Femur (tissue), 1 donor: ENCODE measurements at regions not wholly inside any gene's neighbourhood (a gene's known extent, or its start where the extent isn't known, plus 50 kb on each side); places are given as distances from the start of the nearest gene placed in this dataset.
"Not testable (repeated sequence)": the region's sequence is repeated elsewhere in the genome, so short reads cannot be mapped to it uniquely, and the experiment has no call there.

ENCODE experiments used
- DNase-seq: peaks from one replicate; pipeline ENCODE4 v3.0.0-alpha.2; 2017

GRCh38 chr2:223298329-223298728, 246.3 kb downstream of the KCNE4 start:
- DNase-seq, result not testable (repeated sequence)

DNA sequence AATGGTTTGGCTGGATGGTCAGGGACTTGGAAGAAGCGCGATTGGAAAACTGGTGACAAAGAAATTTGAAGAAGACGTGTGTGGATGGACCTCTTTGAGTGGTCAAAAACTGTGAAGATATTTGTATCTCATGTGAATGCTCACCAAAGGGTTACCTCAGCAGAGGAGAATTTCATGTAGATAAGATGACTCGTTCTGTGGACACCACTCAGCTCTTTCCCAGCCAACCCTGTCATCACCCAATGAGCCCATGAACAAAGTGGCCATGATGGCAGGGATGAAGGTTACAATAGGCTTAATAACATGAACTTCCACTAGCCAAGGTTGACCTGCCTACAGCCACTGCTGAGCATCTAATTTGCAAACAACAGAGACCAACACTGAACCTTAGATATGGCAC, 248.3 kb downstream of the KCNE4 start:
- DNase-seq, result no peak

- no peak for DNase-seq
These were observed 254.4 kb downstream of the KCNE4 start for GRCh38 chr2:223306371-223306770.

GRCh38 chr2:223311889-223312680, 260.1 kb downstream of the KCNE4 start:
- no peak for DNase-seq

GRCh38 chr2:223313101-223313500, 261.1 kb downstream of the KCNE4 start:
- no peak for DNase-seq

DNA sequence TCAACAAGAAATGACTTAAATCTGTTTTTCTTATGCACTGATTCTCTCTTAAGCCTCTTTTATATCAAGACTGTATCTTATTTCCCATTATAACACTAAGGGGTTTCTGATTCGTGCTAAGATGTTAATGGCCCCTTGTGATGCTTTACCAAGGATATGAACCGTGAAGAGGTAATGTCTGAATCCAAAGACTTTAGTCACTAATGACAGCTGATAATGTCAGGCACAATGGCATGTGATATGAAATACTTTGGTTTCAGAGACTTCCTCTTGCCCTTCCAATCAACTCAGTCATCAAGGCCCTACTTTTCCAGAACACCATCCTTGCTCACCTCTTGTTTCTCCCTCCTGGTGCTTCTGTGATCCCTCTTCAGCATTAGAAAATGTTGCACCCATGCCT, 262.8 kb downstream of the KCNE4 start:
- no peak for DNase-seq

GRCh38 chr2:223315813-223316212, 263.8 kb downstream of the KCNE4 start:
- no peak for DNase-seq

DNA sequence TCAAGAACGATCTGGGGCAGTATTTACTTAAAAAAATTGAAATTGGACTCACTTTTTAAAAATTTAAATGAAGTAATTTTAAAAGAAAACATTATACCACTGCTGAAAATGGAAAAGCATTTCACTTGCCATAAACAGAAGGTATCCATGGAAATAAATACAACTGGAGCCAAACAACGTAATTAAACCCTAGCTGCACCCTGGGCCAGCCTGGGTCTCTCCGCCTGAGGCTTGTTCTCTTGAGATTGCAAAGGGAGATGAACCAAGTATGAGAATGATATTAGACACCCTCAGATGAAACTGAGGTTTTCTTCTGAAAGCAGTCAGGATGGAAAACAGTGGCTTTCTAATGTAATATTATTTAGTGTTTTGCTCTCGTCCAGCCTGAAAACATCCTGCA, 264.4 kb downstream of the KCNE4 start:
- DNase-seq, result no peak

DNA sequence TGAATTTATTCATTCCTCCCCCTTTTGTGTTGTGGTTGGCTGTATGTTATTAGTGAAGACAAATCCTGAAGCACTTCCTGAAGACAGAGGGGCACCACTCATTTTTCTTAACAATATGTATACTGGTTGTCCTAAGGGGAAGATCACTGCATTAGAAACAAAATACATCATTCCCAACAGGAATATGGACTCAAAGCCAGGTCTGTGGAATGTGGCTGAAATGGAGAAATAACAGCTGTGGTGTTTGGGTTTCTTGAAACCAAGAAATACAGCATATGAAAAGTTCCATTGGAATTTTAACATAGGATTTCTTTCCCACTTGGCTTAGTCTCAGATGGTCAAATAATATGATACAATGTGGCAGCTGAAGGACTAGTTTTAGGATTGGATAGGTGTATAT, 267.6 kb downstream of the KCNE4 start:
- DNase-seq, result no peak

DNA sequence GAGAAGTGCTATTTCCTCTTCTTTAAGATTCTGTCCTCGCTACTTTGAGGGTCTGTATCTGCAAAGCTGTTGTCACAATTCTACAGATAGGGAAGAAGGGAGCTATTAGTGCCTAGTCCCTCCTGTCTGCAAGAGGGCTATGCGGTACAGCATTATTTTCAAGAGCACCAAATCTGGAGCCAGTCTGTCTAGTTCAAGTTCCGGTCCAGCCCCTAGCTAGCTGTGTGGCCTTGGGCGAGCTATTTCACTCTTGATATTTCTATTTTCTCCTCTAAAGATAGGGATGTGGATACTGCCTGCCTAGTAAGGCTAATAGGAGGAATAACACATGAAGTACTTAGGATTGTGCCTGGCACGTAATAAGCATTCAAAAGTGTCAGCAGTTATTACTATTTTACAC, 272.4 kb downstream of the KCNE4 start:
- no peak for DNase-seq

DNA sequence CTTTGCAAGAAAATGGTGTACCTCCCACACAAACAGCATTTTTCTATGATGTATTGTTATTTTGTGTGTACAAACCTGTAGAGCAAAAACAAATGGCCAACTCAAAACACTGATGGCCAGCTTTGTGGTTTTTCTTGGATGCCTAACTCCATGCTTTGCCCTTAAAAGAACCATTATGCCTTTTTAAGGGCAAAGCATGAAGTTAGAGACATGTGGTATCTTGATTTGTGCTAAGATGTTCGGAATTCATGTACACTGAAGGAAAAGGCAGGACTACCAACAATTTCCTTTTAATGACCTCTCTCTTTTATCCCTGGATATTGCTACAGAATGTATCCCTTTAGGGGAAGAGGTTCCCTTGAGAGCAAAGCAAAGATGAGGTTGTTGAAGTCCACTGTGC, 273.6 kb downstream of the SCG2 start:
- no peak for DNase-seq

DNA sequence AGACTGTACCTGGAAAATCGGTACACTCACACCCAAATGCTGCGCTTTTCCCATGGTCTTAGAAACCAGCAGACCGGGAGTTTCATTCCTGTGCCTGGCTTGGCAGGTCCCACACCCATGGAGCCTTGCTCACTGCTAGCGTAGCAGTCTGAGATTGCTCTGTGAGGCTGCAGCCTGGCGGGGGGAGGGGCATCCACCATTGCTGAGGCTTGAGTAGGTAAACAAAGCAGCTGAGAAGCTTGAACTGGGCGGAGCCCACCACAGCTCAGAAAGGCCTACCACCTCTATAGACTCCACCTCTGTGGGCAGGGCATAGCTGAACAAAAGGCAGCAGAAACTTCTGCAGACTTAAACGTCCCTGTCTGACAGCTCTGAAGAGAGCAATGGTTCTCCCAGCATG, 271.4 kb downstream of the SCG2 start:
- not testable (repeated sequence) for DNase-seq

DNA sequence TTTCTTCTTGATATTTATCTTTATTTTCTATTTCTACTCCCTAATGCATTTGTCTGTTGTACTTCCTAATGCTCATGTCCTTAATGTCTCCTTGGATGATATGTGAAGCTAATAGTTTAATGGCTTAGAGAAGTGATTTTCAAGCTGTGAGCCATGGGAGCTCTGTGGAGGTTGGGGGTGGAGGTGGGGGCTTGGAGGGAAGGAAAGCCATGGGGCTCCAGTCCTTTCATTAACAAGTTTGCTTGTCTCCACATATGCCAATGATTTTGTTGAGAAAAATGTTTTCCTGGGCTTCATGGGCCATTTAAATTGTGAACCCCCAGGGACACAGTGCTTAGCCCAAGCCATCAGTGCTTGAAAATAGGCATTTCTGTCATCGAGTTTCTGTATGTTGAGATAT, 264.1 kb downstream of the SCG2 start:
- DNase-seq, result no peak

DNA sequence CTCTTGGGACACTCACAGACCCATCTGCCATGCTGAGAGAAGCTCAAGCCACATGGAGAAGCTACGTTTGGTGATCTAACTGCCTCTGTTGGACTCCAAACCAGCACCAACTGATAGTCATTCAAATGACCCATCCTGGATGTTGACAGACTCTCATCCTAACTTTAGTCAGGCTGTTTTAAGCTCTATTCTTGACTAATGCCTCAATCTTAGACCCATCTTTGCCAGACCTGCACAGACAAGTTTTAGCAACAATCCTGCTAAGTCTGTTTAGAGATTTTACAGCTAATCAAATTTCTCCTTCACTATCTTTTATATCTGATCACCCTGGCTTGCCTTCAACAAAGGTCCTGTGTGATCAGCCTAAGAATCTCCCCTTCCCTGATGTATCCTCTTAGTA, 245.1 kb downstream of the SCG2 start:
- DNase-seq, result no peak

- DNase-seq, result no peak
These were observed 239.1 kb downstream of the SCG2 start for GRCh38 chr2:223363085-223363484.

GRCh38 chr2:223365158-223365679, 236.9 kb downstream of the SCG2 start:
- no peak for DNase-seq

- DNase-seq, result no peak
These were observed 235.6 kb downstream of the SCG2 start for GRCh38 chr2:223366566-223366965.

GRCh38 chr2:223368481-223368880, 233.7 kb downstream of the SCG2 start:
- no peak for DNase-seq

GRCh38 chr2:223369889-223370288, 232.3 kb downstream of the SCG2 start:
- no peak for DNase-seq

- no peak for DNase-seq
These were observed 218.8 kb downstream of the SCG2 start for GRCh38 chr2:223383315-223383714.

DNA sequence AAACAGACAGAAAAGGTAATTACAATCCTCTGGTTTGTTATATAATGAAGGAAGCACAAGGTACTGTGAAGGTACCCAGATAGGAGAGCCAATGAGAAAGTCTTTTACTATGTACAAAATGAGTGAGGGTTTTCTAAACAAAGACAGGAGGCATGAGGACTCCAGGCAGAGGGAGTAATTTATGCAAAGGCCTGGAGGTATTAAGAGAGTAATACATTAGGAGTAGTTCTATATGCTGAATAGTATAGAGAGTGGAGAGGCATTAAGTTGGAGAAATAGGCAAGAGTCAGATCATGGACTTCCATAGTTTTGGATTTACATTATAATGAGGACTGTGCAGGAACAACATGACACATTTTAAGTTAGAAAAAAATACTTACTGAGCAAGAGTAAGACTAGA, 216.0 kb downstream of the SCG2 start:
- no peak for DNase-seq

DNA sequence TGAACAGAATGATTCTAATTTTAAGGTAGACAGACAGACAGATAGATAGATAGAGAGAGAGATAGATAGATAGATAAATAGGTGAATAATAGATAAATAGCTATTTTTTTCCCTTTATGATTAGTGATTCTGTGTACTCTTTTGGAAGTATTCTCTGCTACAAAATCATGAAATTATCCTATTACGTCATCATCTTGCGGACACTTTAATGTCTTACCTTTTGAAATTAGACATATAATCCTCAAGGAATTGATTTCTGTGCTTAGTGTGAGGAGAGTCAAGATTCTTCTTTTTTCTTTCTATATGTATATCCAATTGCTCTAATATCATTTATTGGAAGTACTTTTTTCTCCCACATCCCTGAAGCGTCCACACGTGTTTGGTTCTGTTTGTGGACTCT, 215.2 kb downstream of the SCG2 start:
- no peak for DNase-seq

DNA sequence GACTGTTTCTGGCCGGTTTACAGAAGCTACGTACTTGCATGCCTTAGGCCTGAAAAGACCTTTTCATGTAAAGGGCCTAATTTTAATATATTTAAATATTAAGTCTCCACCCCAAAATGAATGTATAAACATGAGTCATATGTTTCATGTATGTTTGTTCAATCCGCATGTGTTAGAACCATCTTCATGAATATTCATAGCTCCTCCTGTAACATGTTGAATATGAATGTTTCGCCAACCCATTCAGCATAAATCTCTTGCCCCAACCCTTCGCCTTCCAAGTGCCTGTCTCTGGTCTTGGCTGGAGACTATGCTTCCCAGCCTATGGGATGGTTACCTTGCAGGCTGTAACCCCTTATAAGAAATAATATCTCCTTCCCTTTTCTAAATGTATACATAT, 212.5 kb downstream of the SCG2 start:
- no peak for DNase-seq

GRCh38 chr2:223396993-223397392, 205.2 kb downstream of the SCG2 start:
- DNase-seq, result no peak

DNA sequence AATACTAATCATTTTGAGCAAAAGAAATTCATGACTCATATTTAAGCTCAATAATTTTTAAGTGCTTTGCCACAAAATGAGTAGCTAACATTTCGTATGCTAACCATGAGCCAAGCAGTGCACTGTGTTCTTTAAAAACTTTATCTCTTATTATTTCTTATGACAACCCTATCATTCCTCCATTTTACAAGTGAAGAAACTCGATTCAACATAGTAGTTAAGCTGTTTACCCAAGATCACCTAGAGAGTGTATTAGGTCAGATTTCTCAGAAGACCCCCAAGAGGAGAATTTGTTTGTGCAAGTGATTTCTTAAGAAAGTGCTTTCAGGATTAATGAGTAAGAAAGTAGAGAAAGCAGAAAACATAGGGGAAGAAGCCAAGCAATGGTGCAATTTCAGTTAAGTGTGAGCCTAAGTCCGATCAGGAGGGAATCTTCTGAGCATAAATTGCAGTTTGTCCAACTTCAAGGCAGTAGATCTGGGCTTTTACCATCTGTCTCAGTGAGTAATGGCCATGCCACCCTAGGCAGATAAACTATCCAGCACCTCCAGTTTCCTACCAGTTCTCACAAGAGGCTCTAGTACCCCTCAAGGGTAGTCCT, 202.7 kb downstream of the SCG2 start:
- no peak for DNase-seq
